Endothelial cell of umbilical vein (primary cell): ENCODE measurements at regions not wholly inside any gene's neighbourhood (a gene's known extent, or its start where the extent isn't known, plus 50 kb on each side); places are given as distances from the start of the nearest gene placed in this dataset.

Source experiments
- BruUV-seq: library from RNA; stranded (reverse); fragments of 400-500 nt; replicated peaks from 2 replicates; lab custom pipeline; 2021; lab: Mats Ljungman, UMichigan
- CTCF ChIA-PET: fragments of 300-600, 350-600 bp; sonication (Branson Sonifier 250); formaldehyde crosslinking; loops from one replicate; lab custom pipeline; 2021; ENCODE audit warnings: antibody characterized with exemption, inconsistent platforms; lab: Charles Lee
- POLR2A ChIA-PET: fragments of 300-600, 350-600 bp; sonication (Branson Sonifier 250); formaldehyde crosslinking; loops from one replicate; lab custom pipeline; 2021; ENCODE audit warnings: antibody characterized with exemption, inconsistent platforms; lab: Charles Lee
- DNase-seq: peaks from one replicate; pipeline ENCODE4 v3.0.0-alpha.2; 2011; ENCODE audit warnings: low read depth, low spot score
- FAIRE-seq: peaks from 2 replicates; lab custom pipeline; 2011; peaks lifted over from hg19 to GRCh38; lab: Jason Lieb, UNC
- H2AFZ ChIP-seq: 2 replicates; pipeline ENCODE4 v1.6.0; 2012; ENCODE audit warnings: low read depth, low read length, control low read depth, inconsistent platforms
- H3K27ac ChIP-seq: 2 replicates; pipeline ENCODE4 v1.5.1; 2011; ENCODE audit warnings: low read depth, mild to moderate bottlenecking, control low read depth, low read length, moderate library complexity; ENCODE audit not compliant: insufficient read depth
- H3K27me3 ChIP-seq, 2 experiments: 2 replicates each; pipeline versions ENCODE4 v1.6.0 to v1.6.1; 2011; ENCODE audit warnings: low read length in 2 of 2, mixed read lengths in 1 of 2; ENCODE audit not compliant: control insufficient read depth in 2 of 2, insufficient read depth in 2 of 2
- H3K36me3 ChIP-seq, 2 experiments: 2 replicates in 1 of 2; 3 replicates in 1 of 2; pipeline ENCODE4 v1.5.1; 2011; ENCODE audit warnings: low read length in 2 of 2, mild to moderate bottlenecking in 1 of 2, moderate library complexity in 1 of 2; ENCODE audit not compliant: control insufficient read depth in 2 of 2, insufficient read depth in 2 of 2; ENCODE audit errors: extremely low read depth in 1 of 2
- H3K4me1 ChIP-seq: 3 replicates; pipeline ENCODE4 v1.5.1; 2011; ENCODE audit warnings: mild to moderate bottlenecking, low read length; ENCODE audit not compliant: control insufficient read depth, insufficient read depth; ENCODE audit errors: extremely low read depth
- H3K4me2 ChIP-seq: 2 replicates; pipeline ENCODE4 v1.6.1; 2011; ENCODE audit warnings: low read length, control low read depth, mixed read lengths; ENCODE audit not compliant: insufficient read depth
- H3K4me3 ChIP-seq, 3 experiments: fragments of 200-600 bp in 1 of 3; sonication (generic), shearing (Covaris generic) in 1 of 3; replicated peaks in 1 of 3; 2 replicates each; pipeline ENCODE4 v1.5.1; 2011 to 2016; ENCODE audit warnings: control low read depth in 3 of 3, low read length in 3 of 3, mild to moderate bottlenecking in 2 of 3, inconsistent platforms in 1 of 3, low read depth in 1 of 3, moderate library complexity in 1 of 3; ENCODE audit not compliant: insufficient read depth in 1 of 3
- H3K79me2 ChIP-seq: 2 replicates; pipeline ENCODE4 v1.6.0; 2012; ENCODE audit warnings: low read length, inconsistent platforms; ENCODE audit not compliant: control insufficient read depth, insufficient read depth
- H3K9ac ChIP-seq: replicated peaks from 2 replicates; pipeline ENCODE3; 2011; ENCODE audit warnings: low read length, control low read depth; ENCODE audit not compliant: insufficient read depth; ENCODE audit errors: extremely low read depth
- H3K9me1 ChIP-seq: replicated peaks from 3 replicates; pipeline ENCODE4 v1.6.0; 2011; ENCODE audit warnings: mild to moderate bottlenecking, low read length; ENCODE audit not compliant: control insufficient read depth, insufficient read depth; ENCODE audit errors: extremely low read depth
- H3K9me3 ChIP-seq: replicated peaks from 2 replicates; pipeline ENCODE4 v1.5.1; 2012; ENCODE audit warnings: low read length, inconsistent platforms; ENCODE audit not compliant: control insufficient read depth, insufficient read depth
- H4K20me1 ChIP-seq: replicated peaks from 2 replicates; pipeline ENCODE3; 2011; ENCODE audit warnings: mild to moderate bottlenecking, low read length; ENCODE audit not compliant: control insufficient read depth, insufficient read depth; ENCODE audit errors: extremely low read depth
- CTCF ChIP-seq, 2 donors: IDR thresholded peaks; 1 replicate in 1 of 2; 2 replicates in 1 of 2; pipeline ENCODE4 v1.5.1; 2011; ENCODE audit warnings: low read length in 2 of 2, mild to moderate bottlenecking in 2 of 2, moderate library complexity in 2 of 2, control low read depth in 1 of 2, inconsistent platforms in 1 of 2, low read depth in 1 of 2; ENCODE audit not compliant: insufficient read depth in 1 of 2; ENCODE audit errors: extremely low read depth in 1 of 2
- GATA2 ChIP-seq: IDR thresholded peaks from 2 replicates; pipeline ENCODE4 v1.7.0; 2011; ENCODE audit warnings: low read depth, mild to moderate bottlenecking, moderate library complexity, mixed read lengths, low read length; ENCODE audit not compliant: insufficient read length, insufficient read depth
- JUN ChIP-seq: IDR thresholded peaks from 2 replicates; pipeline ENCODE4 v1.6.1; 2011; ENCODE audit warnings: borderline replicate concordance, low read depth; ENCODE audit not compliant: insufficient read length, insufficient read depth
- MAX ChIP-seq: IDR thresholded peaks from 2 replicates; pipeline ENCODE4 v1.6.1; 2011; ENCODE audit not compliant: insufficient read depth, insufficient read length
- MYC ChIP-seq: IDR thresholded peaks from one replicate; pipeline ENCODE4 v1.6.1; 2011; ENCODE audit warnings: mild to moderate bottlenecking, low read depth, low read length
- POLR2A ChIP-seq: IDR thresholded peaks from 2 replicates; pipeline ENCODE4 v1.6.1; 2012; ENCODE audit warnings: low read depth, mild to moderate bottlenecking, control low read depth, low read length
- POLR2AphosphoS5 ChIP-seq: IDR thresholded peaks from 2 replicates; pipeline ENCODE4 v1.6.1; 2012; ENCODE audit warnings: low read depth, mild to moderate bottlenecking, control low read depth, low read length, moderate library complexity; ENCODE audit not compliant: insufficient read depth
- dilution Hi-C: fragments of 300-500 bp; cut with MboI; formaldehyde crosslinking; loops from one replicate; pipeline ENCODE4 v1.15.0; 2019; ENCODE audit warnings: low sequenced_read_pairs; ENCODE audit not compliant: extremely low pct_ligation_motif_present
- intact Hi-C: fragments of 100-400 bp; cut with micrococcal nuclease; formaldehyde crosslinking; loops from one replicate; pipeline ENCODE4 v1.10.0; 2022

GRCh38 chr9:7226007-7226640, 468.4 kb downstream of the KDM4C start:
- dilution Hi-C loops, result no loop called here
- no peaks in the 10 kb centered on the region for H3K9me3 ChIP-seq
- FAIRE-seq (no peak), DNase-seq (no peak)
- POLR2A ChIA-PET, result no interaction called here
- no peak overlapping the region for H3K9ac ChIP-seq
- H3K36me3 ChIP-seq, result no peaks in the 10 kb centered on the region
- H3K27me3 ChIP-seq, result no peaks in the 10 kb centered on the region
- TF ChIP-seq MAX, result no peak
- no peak for TF ChIP-seq POLR2AphosphoS5
- no peak for TF ChIP-seq GATA2
- no peak for TF ChIP-seq MYC
- no peak for TF ChIP-seq POLR2A
- no peak for TF ChIP-seq CTCF (IDR thresholded peaks at IDR 0.05; ENCODE audit: extremely low read depth in 1 of 2, insufficient read depth in 1 of 2, low read depth in 1 of 2, low read length in 2 of 2)
- no peak for TF ChIP-seq JUN
- intact Hi-C loops, result no loop called here
- H2AFZ ChIP-seq, result no peak overlapping the region
- no peak overlapping the region for H3K27ac ChIP-seq
- BruUV-seq, result no TSS peak
- CTCF ChIA-PET, result no interaction called here
- H3K9me1 ChIP-seq, result no peaks in the 10 kb centered on the region
- H3K4me1 ChIP-seq, result no peaks in the 10 kb centered on the region
- H4K20me1 ChIP-seq, result no peaks in the 10 kb centered on the region
- no peaks in the 10 kb centered on the region for H3K79me2 ChIP-seq
- no peak overlapping the region for H3K4me3 ChIP-seq
- H3K4me2 ChIP-seq, result no peak overlapping the region
